Endothelial cell of umbilical vein (primary cell): ENCODE measurements at regions not wholly inside any gene's neighbourhood (a gene's known extent, or its start where the extent isn't known, plus 50 kb on each side); places are given as distances from the start of the nearest gene placed in this dataset.

Experiments
- BruUV-seq: library from RNA; stranded (reverse); fragments of 400-500 nt; replicated peaks from 2 replicates; lab custom pipeline; 2021; lab: Mats Ljungman, UMichigan
- CTCF ChIA-PET: fragments of 300-600, 350-600 bp; sonication (Branson Sonifier 250); formaldehyde crosslinking; loops from one replicate; lab custom pipeline; 2021; ENCODE audit warnings: antibody characterized with exemption, inconsistent platforms; lab: Charles Lee
- POLR2A ChIA-PET: fragments of 300-600, 350-600 bp; sonication (Branson Sonifier 250); formaldehyde crosslinking; loops from one replicate; lab custom pipeline; 2021; ENCODE audit warnings: antibody characterized with exemption, inconsistent platforms; lab: Charles Lee
- DNase-seq: peaks from one replicate; pipeline ENCODE4 v3.0.0-alpha.2; 2011; ENCODE audit warnings: low read depth, low spot score
- FAIRE-seq: peaks from 2 replicates; lab custom pipeline; 2011; peaks lifted over from hg19 to GRCh38; lab: Jason Lieb, UNC
- H2AFZ ChIP-seq: 2 replicates; pipeline ENCODE4 v1.6.0; 2012; ENCODE audit warnings: low read depth, low read length, control low read depth, inconsistent platforms
- H3K27ac ChIP-seq: 2 replicates; pipeline ENCODE4 v1.5.1; 2011; ENCODE audit warnings: low read depth, mild to moderate bottlenecking, control low read depth, low read length, moderate library complexity; ENCODE audit not compliant: insufficient read depth
- H3K27me3 ChIP-seq, 2 experiments: 2 replicates each; pipeline versions ENCODE4 v1.6.0 to v1.6.1; 2011; ENCODE audit warnings: low read length in 2 of 2, mixed read lengths in 1 of 2; ENCODE audit not compliant: control insufficient read depth in 2 of 2, insufficient read depth in 2 of 2
- H3K36me3 ChIP-seq, 2 experiments: 2 replicates in 1 of 2; 3 replicates in 1 of 2; pipeline ENCODE4 v1.5.1; 2011; ENCODE audit warnings: low read length in 2 of 2, mild to moderate bottlenecking in 1 of 2, moderate library complexity in 1 of 2; ENCODE audit not compliant: control insufficient read depth in 2 of 2, insufficient read depth in 2 of 2; ENCODE audit errors: extremely low read depth in 1 of 2
- H3K4me1 ChIP-seq: 3 replicates; pipeline ENCODE4 v1.5.1; 2011; ENCODE audit warnings: mild to moderate bottlenecking, low read length; ENCODE audit not compliant: control insufficient read depth, insufficient read depth; ENCODE audit errors: extremely low read depth
- H3K4me2 ChIP-seq: 2 replicates; pipeline ENCODE4 v1.6.1; 2011; ENCODE audit warnings: low read length, control low read depth, mixed read lengths; ENCODE audit not compliant: insufficient read depth
- H3K4me3 ChIP-seq, 3 experiments: fragments of 200-600 bp in 1 of 3; sonication (generic), shearing (Covaris generic) in 1 of 3; replicated peaks in 1 of 3; 2 replicates each; pipeline ENCODE4 v1.5.1; 2011 to 2016; ENCODE audit warnings: control low read depth in 3 of 3, low read length in 3 of 3, mild to moderate bottlenecking in 2 of 3, inconsistent platforms in 1 of 3, low read depth in 1 of 3, moderate library complexity in 1 of 3; ENCODE audit not compliant: insufficient read depth in 1 of 3
- H3K79me2 ChIP-seq: 2 replicates; pipeline ENCODE4 v1.6.0; 2012; ENCODE audit warnings: low read length, inconsistent platforms; ENCODE audit not compliant: control insufficient read depth, insufficient read depth
- H3K9ac ChIP-seq: replicated peaks from 2 replicates; pipeline ENCODE3; 2011; ENCODE audit warnings: low read length, control low read depth; ENCODE audit not compliant: insufficient read depth; ENCODE audit errors: extremely low read depth
- H3K9me1 ChIP-seq: replicated peaks from 3 replicates; pipeline ENCODE4 v1.6.0; 2011; ENCODE audit warnings: mild to moderate bottlenecking, low read length; ENCODE audit not compliant: control insufficient read depth, insufficient read depth; ENCODE audit errors: extremely low read depth
- H3K9me3 ChIP-seq: replicated peaks from 2 replicates; pipeline ENCODE4 v1.5.1; 2012; ENCODE audit warnings: low read length, inconsistent platforms; ENCODE audit not compliant: control insufficient read depth, insufficient read depth
- H4K20me1 ChIP-seq: replicated peaks from 2 replicates; pipeline ENCODE3; 2011; ENCODE audit warnings: mild to moderate bottlenecking, low read length; ENCODE audit not compliant: control insufficient read depth, insufficient read depth; ENCODE audit errors: extremely low read depth
- CTCF ChIP-seq, 2 donors: IDR thresholded peaks; 1 replicate in 1 of 2; 2 replicates in 1 of 2; pipeline ENCODE4 v1.5.1; 2011; ENCODE audit warnings: low read length in 2 of 2, mild to moderate bottlenecking in 2 of 2, moderate library complexity in 2 of 2, control low read depth in 1 of 2, inconsistent platforms in 1 of 2, low read depth in 1 of 2; ENCODE audit not compliant: insufficient read depth in 1 of 2; ENCODE audit errors: extremely low read depth in 1 of 2
- EZH2 ChIP-seq: IDR thresholded peaks from 2 replicates; pipeline ENCODE4 v1.6.1; 2012; ENCODE audit warnings: borderline replicate concordance, low read depth, mild to moderate bottlenecking, moderate library complexity, low read length, inconsistent platforms; ENCODE audit not compliant: severe bottlenecking
- FOS ChIP-seq: IDR thresholded peaks from 2 replicates; pipeline ENCODE4 v1.6.1; 2011; ENCODE audit warnings: mild to moderate bottlenecking, low read length, moderate library complexity, borderline replicate concordance; ENCODE audit not compliant: insufficient read depth
- GATA2 ChIP-seq: IDR thresholded peaks from 2 replicates; pipeline ENCODE4 v1.7.0; 2011; ENCODE audit warnings: low read depth, mild to moderate bottlenecking, moderate library complexity, mixed read lengths, low read length; ENCODE audit not compliant: insufficient read length, insufficient read depth
- JUN ChIP-seq: IDR thresholded peaks from 2 replicates; pipeline ENCODE4 v1.6.1; 2011; ENCODE audit warnings: borderline replicate concordance, low read depth; ENCODE audit not compliant: insufficient read length, insufficient read depth
- MYC ChIP-seq: IDR thresholded peaks from one replicate; pipeline ENCODE4 v1.6.1; 2011; ENCODE audit warnings: mild to moderate bottlenecking, low read depth, low read length
- POLR2A ChIP-seq: IDR thresholded peaks from 2 replicates; pipeline ENCODE4 v1.6.1; 2012; ENCODE audit warnings: low read depth, mild to moderate bottlenecking, control low read depth, low read length
- POLR2AphosphoS5 ChIP-seq: IDR thresholded peaks from 2 replicates; pipeline ENCODE4 v1.6.1; 2012; ENCODE audit warnings: low read depth, mild to moderate bottlenecking, control low read depth, low read length, moderate library complexity; ENCODE audit not compliant: insufficient read depth
- dilution Hi-C: fragments of 300-500 bp; cut with MboI; formaldehyde crosslinking; loops from one replicate; pipeline ENCODE4 v1.15.0; 2019; ENCODE audit warnings: low sequenced_read_pairs; ENCODE audit not compliant: extremely low pct_ligation_motif_present
- intact Hi-C: fragments of 100-400 bp; cut with micrococcal nuclease; formaldehyde crosslinking; loops from one replicate; pipeline ENCODE4 v1.10.0; 2022
- TF ChIP-seq, protein P1 (sequence below): IDR thresholded peaks from 2 replicates; pipeline ENCODE4 v1.6.1; 2011; ENCODE audit not compliant: insufficient read depth, insufficient read length

DNA sequence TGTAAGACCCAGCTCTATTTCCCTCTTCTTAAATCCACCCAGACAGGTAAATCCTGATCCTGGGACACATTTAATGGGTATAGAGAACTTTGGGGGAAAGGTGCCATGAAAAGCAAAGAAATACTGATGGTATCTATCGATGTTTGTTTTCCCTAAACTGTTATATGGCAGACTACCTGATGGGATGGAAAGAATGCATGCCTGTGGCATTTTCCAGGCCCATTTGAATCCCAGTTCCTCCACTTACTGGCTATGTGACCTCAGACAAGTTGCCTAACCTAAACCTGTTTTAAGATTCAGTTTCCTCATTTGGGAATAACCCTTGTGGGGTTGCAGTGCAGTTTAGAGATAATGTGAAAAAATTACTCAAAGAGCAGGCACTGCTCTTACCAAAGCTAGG lies 404.5 kb downstream of the FUT8 start:
- dilution Hi-C loops, result no loop called here

More for the DNA sequence above, 404.5 kb downstream of the FUT8 start:
- Histone ChIP-seq H3K4me1 (no peaks in the 10 kb centered on the region), H2AFZ (no peak overlapping the region), H3K9ac (no peak overlapping the region), H3K4me2 (no peak overlapping the region), H3K27ac (no peak overlapping the region), H4K20me1 (no peaks in the 10 kb centered on the region), H3K36me3 (no peaks in the 10 kb centered on the region), H3K9me1 (no peaks in the 10 kb centered on the region), H3K27me3 (peaks cover 0 to 6% of the 10 kb centered on the region in 2 experiments), H3K9me3 (no peaks in the 10 kb centered on the region), H3K4me3 (no peak overlapping the region), H3K79me2 (no peaks in the 10 kb centered on the region)
- FAIRE-seq, result no peak
- intact Hi-C loops, result no loop called here
- no TSS peak for BruUV-seq
- DNase-seq, result no peak
- TF ChIP-seq POLR2A (no peak), POLR2AphosphoS5 (no peak), CTCF (IDR thresholded peaks at IDR 0.05; ENCODE audit: extremely low read depth in 1 of 2, insufficient read depth in 1 of 2, low read depth in 1 of 2, low read length in 2 of 2) (no peak), EZH2 (no peak), JUN (no peak), GATA2 (no peak), FOS (no peak), MYC (no peak)
- TF ChIP-seq, protein P1, sequence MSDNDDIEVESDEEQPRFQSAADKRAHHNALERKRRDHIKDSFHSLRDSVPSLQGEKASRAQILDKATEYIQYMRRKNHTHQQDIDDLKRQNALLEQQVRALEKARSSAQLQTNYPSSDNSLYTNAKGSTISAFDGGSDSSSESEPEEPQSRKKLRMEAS, result no peak
- ChIA-PET POLR2A (no interaction called here), CTCF (interaction anchor here (1.1 to 1.4 kb wide), 2 partner anchors 8 to 402 kb away, joined by 4 to 15 read pairs; no protein-coding TSS in a partner anchor)
